GM10248 (cell line): ENCODE measurements at regions not wholly inside any gene's neighbourhood (a gene's known extent, or its start where the extent isn't known, plus 50 kb on each side); places are given as distances from the start of the nearest gene placed in this dataset.
"Not testable (repeated sequence)": the region's sequence is repeated elsewhere in the genome, so short reads cannot be mapped to it uniquely, and the experiment has no call there.

Experiments used
- CTCF ChIA-PET: fragments of 300-600 bp; sonication (Branson Sonifier 250); formaldehyde crosslinking; extraction: SDS; loops from one replicate; lab custom pipeline; 2021; ENCODE audit warnings: antibody characterized with exemption; lab: Yijun Ruan, JAX
- POLR2A ChIA-PET: fragments of 350-650 bp; sonication (Branson Sonifier 250); formaldehyde crosslinking; extraction: SDS; loops from one replicate; lab custom pipeline; 2020; ENCODE audit warnings: antibody characterized with exemption; lab: Yijun Ruan, JAX
- DNase-seq: peaks from one replicate; pipeline ENCODE4 v3.0.0; 2012; ENCODE audit errors: extremely low spot score
- CTCF ChIP-seq: IDR thresholded peaks from 2 replicates; pipeline ENCODE4 v1.5.1; 2012; ENCODE audit warnings: mild to moderate bottlenecking, low read depth; ENCODE audit errors: extremely low read depth, missing control alignments, control extremely low read depth

GRCh38 chr10:121672733-121673132 lies 74.5 kb upstream of the FGFR2 start:
- ChIA-PET POLR2A (no interaction called here), CTCF (no interaction called here)
- TF ChIP-seq CTCF: no peak
- no peak for DNase-seq

- CTCF ChIA-PET, POLR2A ChIA-PET, DNase-seq: not testable (repeated sequence)
Observed at GRCh38 chr10:121669840-121670239, 71.6 kb upstream of the FGFR2 start.

GRCh38 chr10:121669028-121669374 lies 70.8 kb upstream of the FGFR2 start:
- ChIA-PET CTCF (no interaction called here), POLR2A (no interaction called here)
- no peak for DNase-seq
- no peak for TF ChIP-seq CTCF

- POLR2A ChIA-PET: no interaction called here
- no peak for DNase-seq
- CTCF ChIA-PET: interaction anchor here (0.7 kb wide), 1 partner anchor 11 kb away, joined by 4 read pairs; no protein-coding TSS in a partner anchor
- no peak for TF ChIP-seq CTCF
Observed at GRCh38 chr10:121668314-121669027, 70.2 kb upstream of the FGFR2 start.

- no peak for DNase-seq
- CTCF ChIA-PET: interaction anchor here (0.7 kb wide), 1 partner anchor 11 kb away, joined by 4 read pairs; no protein-coding TSS in a partner anchor
- POLR2A ChIA-PET: no interaction called here
- TF ChIP-seq CTCF: no peak
Observed at GRCh38 chr10:121667948-121668313, 69.7 kb upstream of the FGFR2 start.

GRCh38 chr10:121665809-121666208 lies 67.6 kb upstream of the FGFR2 start:
- CTCF ChIA-PET: no interaction called here
- POLR2A ChIA-PET: no interaction called here
- no peak for DNase-seq
- no peak for TF ChIP-seq CTCF

- ChIA-PET POLR2A (no interaction called here), CTCF (no interaction called here)
- DNase-seq: no peak
- TF ChIP-seq CTCF: no peak
Observed at GRCh38 chr10:121664671-121665070, 66.4 kb upstream of the FGFR2 start.
